ENCODE measurements at regions not wholly inside any gene's neighbourhood (a gene's known extent, or its start where the extent isn't known, plus 50 kb on each side); places are given as distances from the start of the nearest gene placed in this dataset.
"Not testable (repeated sequence)": the region's sequence is repeated elsewhere in the genome, so short reads cannot be mapped to it uniquely, and the experiment has no call there.

DNA sequence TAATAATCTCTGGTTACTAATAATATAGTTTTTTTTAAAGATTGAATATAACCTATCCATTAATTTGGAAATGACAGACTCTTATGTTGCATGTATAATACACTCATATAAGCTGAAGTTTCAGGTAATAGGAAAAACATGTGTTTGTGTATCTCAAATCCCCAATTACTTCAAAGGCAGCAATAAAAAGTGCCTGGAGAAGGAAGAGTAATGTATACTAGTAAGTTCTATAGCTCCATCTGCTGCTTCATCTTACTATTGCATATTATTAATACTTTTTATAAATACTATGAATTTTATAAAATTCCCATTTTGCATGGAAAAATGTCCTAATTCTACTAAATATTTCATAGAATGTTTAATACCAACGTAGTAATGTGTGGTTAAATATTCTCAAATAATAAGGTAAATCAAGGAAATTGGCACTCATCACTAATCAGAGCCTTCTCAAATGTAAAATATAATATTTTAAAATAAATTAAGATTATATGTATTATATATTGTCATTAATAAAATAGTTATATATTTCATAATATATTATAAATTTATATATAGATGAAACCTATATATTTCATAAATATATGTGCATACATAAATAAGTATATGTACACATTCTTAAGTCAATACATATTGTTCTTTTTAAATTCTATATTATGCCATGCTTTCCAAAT is 311.9 kb downstream of the HGF start:
- Histone ChIP-seq H3K27ac (no peak overlapping the region), H3K4me2 (no peak overlapping the region), H3K9ac (no peak overlapping the region), H4K20me1 (no peaks in the 10 kb centered on the region), H3K4me1 (peaks cover 0 to 11% (median 7%) of the 10 kb centered on the region in 10 experiments; a peak in 6 of 20 replicates), H3K36me3 (no peaks in the 10 kb centered on the region), H3K27me3 (no peaks in the 10 kb centered on the region), H3K9me3 (replicated peaks in 1 of 11) (no peaks in the 10 kb centered on the region), H3K4me3 (no peak overlapping the region)
- TF ChIP-seq Cebpa-rat (IDR thresholded peaks at IDR 0.05): no peak

GRCh38 chr7:81453770-81454169 is 316.1 kb downstream of the HGF start:
- H3K27me3 ChIP-seq; H3K4me3 ChIP-seq; H3K9ac ChIP-seq; H3K27ac ChIP-seq; H3K36me3 ChIP-seq; H3K9me3 ChIP-seq (replicated peaks in 1 of 11); H3K4me2 ChIP-seq; H4K20me1 ChIP-seq; H3K4me1 ChIP-seq: not testable (repeated sequence)

GRCh38 chr7:81449105-81449504 is 320.7 kb downstream of the HGF start:
- Histone ChIP-seq H3K4me1 (no peaks in the 10 kb centered on the region), H3K36me3 (no peaks in the 10 kb centered on the region), H3K9me3 (replicated peaks in 1 of 11) (no peaks in the 10 kb centered on the region), H3K4me2 (no peak overlapping the region), H4K20me1 (no peaks in the 10 kb centered on the region), H3K9ac (no peak overlapping the region), H3K27me3 (no peaks in the 10 kb centered on the region), H3K27ac (no peak overlapping the region), H3K4me3 (no peak overlapping the region)
- no peak for TF ChIP-seq Cebpa-rat (IDR thresholded peaks at IDR 0.05)

DNA sequence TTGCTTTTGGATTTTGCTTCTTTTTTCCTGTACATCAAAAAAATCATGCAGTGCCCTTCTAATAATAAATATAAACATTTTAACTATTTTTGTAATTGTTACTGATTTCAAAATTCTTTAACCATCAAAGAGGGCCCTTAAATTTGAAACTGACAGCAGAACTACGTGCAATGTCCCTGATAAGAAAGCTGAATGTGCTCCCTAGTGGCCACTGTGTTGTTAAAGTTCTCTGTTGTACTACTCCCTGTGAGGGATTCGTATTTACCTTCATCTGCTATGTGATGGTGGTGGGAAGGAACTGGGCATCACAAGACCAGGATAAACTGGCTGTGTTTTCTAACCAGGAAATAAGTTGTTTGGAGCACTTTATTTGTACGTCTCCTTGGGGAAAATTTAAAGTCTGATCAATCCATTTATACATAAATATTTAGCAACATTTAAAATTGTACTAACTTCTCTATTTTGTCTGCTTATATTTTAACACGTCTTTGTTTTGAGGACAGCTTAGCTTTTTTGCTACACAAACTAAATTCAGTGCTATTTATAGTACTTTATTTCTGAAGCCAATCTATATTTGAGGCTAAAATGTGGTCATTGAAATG is 322.4 kb downstream of the HGF start:
- Histone ChIP-seq H3K9ac (no peak overlapping the region), H3K4me1 (no peaks in the 10 kb centered on the region), H3K27ac (no peak overlapping the region), H3K9me3 (replicated peaks in 1 of 11) (no peaks in the 10 kb centered on the region), H3K4me2 (no peak overlapping the region), H4K20me1 (no peaks in the 10 kb centered on the region), H3K27me3 (no peaks in the 10 kb centered on the region), H3K4me3 (no peak overlapping the region), H3K36me3 (no peaks in the 10 kb centered on the region)
- TF ChIP-seq Cebpa-rat (IDR thresholded peaks at IDR 0.05): no peak

- H4K20me1 ChIP-seq: no peaks in the 10 kb centered on the region
- H3K4me3 ChIP-seq: no peak overlapping the region
- no peak overlapping the region for H3K27ac ChIP-seq
- no peaks in the 10 kb centered on the region for H3K4me1 ChIP-seq
- no peak overlapping the region for H3K4me2 ChIP-seq
- H3K36me3 ChIP-seq: no peaks in the 10 kb centered on the region
- H3K9ac ChIP-seq: no peak overlapping the region
- no peak for TF ChIP-seq Cebpa-rat (IDR thresholded peaks at IDR 0.05)
- H3K9me3 ChIP-seq (replicated peaks in 1 of 11): no peaks in the 10 kb centered on the region
- no peaks in the 10 kb centered on the region for H3K27me3 ChIP-seq
These were observed 323.6 kb downstream of the HGF start for GRCh38 chr7:81446212-81446611.

GRCh38 chr7:81445462-81445861 is 324.4 kb downstream of the HGF start:
- H3K36me3 ChIP-seq: no peaks in the 10 kb centered on the region
- no peaks in the 10 kb centered on the region for H3K4me1 ChIP-seq
- H3K27ac ChIP-seq: no peak overlapping the region
- H3K4me3 ChIP-seq: no peak overlapping the region
- H3K9ac ChIP-seq: no peak overlapping the region
- no peaks in the 10 kb centered on the region for H3K9me3 ChIP-seq (replicated peaks in 1 of 11)
- no peak overlapping the region for H3K4me2 ChIP-seq
- no peaks in the 10 kb centered on the region for H4K20me1 ChIP-seq
- no peak for TF ChIP-seq Cebpa-rat (IDR thresholded peaks at IDR 0.05)
- H3K27me3 ChIP-seq: no peaks in the 10 kb centered on the region

DNA sequence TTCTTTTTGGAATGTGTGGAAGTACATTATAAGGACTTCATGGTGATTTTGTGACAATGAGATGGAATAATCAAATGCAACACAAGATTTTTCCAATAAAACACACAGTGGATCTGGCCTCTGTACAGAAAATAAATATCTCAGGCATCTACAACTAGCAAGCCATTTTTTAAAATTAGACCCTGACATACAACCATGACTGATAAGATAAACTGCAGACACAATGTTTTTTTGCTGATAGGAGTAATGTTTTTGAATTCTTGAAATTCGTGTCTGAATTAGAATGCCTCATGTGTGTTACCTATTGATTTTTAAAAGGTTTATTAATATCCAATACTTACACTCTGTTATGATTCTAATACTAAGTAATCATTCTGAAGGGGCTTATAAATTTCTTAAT is 328.1 kb downstream of the HGF start:
- Histone ChIP-seq H3K27ac (no peak overlapping the region), H3K9ac (no peak overlapping the region), H3K4me3 (no peak overlapping the region), H3K4me1 (no peaks in the 10 kb centered on the region), H4K20me1 (no peaks in the 10 kb centered on the region), H3K27me3 (no peaks in the 10 kb centered on the region), H3K36me3 (no peaks in the 10 kb centered on the region), H3K4me2 (no peak overlapping the region), H3K9me3 (replicated peaks in 1 of 11) (peaks cover 6 to 12% (median 11%) of the 10 kb centered on the region in 11 experiments; a peak in 19 of 22 replicates)
- no peak for TF ChIP-seq Cebpa-rat (IDR thresholded peaks at IDR 0.05)

DNA sequence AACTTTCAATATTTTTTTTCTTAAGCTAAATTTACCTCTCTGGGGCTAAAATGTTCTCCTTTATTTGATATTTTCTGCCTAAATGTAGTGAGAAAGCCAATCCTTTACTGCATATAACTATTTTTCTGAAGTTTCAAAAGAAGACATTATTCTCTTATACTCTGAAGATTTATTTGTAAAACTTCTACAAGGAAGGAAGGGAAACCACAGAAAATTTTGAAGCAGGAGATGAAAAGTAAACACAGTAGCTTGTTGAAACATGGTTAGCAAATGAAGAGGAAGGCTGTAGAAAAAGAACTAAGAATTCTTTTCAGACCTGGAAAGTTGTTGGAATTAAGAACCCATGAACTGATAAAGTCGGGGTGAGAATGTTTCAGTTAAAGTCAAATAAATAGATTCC is 330.3 kb downstream of the HGF start:
- Histone ChIP-seq H3K4me1 (no peaks in the 10 kb centered on the region), H3K27ac (no peak overlapping the region), H3K4me3 (no peak overlapping the region), H3K27me3 (no peaks in the 10 kb centered on the region), H3K9me3 (replicated peaks in 1 of 11) (peaks cover 6 to 14% (median 11%) of the 10 kb centered on the region in 11 experiments; a peak in 19 of 22 replicates), H4K20me1 (no peaks in the 10 kb centered on the region), H3K9ac (no peak overlapping the region), H3K36me3 (no peaks in the 10 kb centered on the region), H3K4me2 (no peak overlapping the region)
- TF ChIP-seq Cebpa-rat (IDR thresholded peaks at IDR 0.05): no peak

DNA sequence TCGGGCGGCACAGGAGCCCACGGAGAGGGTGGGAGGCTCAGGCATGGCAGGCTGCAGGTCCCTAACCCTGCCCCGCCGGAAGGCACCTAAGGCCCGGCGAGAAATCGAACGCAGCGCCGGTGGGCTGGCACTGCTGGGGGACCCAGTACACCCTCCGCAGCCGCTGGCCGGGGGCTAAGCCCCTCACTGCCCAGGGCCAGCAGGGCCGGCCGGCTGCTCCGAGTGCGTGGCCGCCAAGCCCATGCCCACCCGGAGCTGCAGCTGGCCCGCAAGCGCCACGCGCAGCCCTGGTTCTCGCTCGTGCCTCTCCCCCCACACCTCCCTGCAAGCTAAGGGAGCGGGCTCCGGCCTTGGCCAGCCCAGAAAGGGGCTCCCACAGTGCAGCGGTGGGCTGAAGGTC is 332.7 kb downstream of the HGF start:
- not testable (repeated sequence) for H3K4me1 ChIP-seq, H4K20me1 ChIP-seq, H3K27me3 ChIP-seq, H3K4me2 ChIP-seq, H3K27ac ChIP-seq, H3K4me3 ChIP-seq, H3K9ac ChIP-seq, H3K36me3 ChIP-seq
- peaks cover 6 to 14% (median 11%) of the 10 kb centered on the region in 11 experiments; a peak in 19 of 22 replicates for H3K9me3 ChIP-seq (replicated peaks in 1 of 11)

- Histone ChIP-seq H3K4me2 (no peak overlapping the region), H3K27me3 (no peaks in the 10 kb centered on the region), H3K27ac (no peak overlapping the region), H3K9me3 (replicated peaks in 1 of 11) (peaks cover 6 to 14% (median 11%) of the 10 kb centered on the region in 11 experiments; a peak in 19 of 22 replicates), H3K9ac (no peak overlapping the region), H3K36me3 (no peaks in the 10 kb centered on the region), H3K4me3 (no peak overlapping the region), H4K20me1 (no peaks in the 10 kb centered on the region), H3K4me1 (no peaks in the 10 kb centered on the region)
- TF ChIP-seq Cebpa-rat (IDR thresholded peaks at IDR 0.05): peak in 2 of 11 experiments; percentile 28 to 59; a peak in 3 of 22 replicates
These were observed 336.0 kb downstream of the HGF start for GRCh38 chr7:81433692-81434331.
